ENCODE measurements at regions not wholly inside any gene's neighbourhood (a gene's known extent, or its start where the extent isn't known, plus 50 kb on each side); places are given as distances from the start of the nearest gene placed in this dataset.
"Not testable (repeated sequence)": the region's sequence is repeated elsewhere in the genome, so short reads cannot be mapped to it uniquely, and the experiment has no call there.

DNA sequence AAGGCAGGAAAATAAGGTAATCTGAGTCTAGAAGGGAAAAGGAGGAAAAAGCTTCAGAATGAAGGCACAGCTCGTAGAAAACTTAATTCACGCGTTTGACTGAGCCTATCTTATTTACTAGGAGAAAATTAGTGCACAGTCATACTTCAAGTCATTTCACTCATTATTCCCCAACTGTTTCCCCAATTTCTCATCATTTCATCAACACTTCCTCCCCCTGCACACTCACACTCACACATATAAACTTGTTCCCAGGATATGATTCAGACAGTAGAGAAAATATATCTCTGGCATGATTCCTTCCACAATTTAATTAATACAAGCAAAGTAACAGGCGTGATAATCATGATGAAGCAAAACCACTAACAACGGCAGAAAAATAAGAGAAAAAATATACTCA, 94.5 kb upstream of the F13A1 start:
- DNase-seq: no peak

GRCh38 chr6:6417475-6417874, 97.0 kb upstream of the F13A1 start:
- DNase-seq: no peak

- DNase-seq: no peak
These were observed 98.0 kb upstream of the F13A1 start for GRCh38 chr6:6418421-6418820.

- DNase-seq: no peak
These were observed 99.6 kb upstream of the F13A1 start for GRCh38 chr6:6420107-6420506.

- no peak for DNase-seq
These were observed 113.7 kb upstream of the F13A1 start for GRCh38 chr6:6434151-6434550.

- no peak for DNase-seq
These were observed 114.3 kb upstream of the F13A1 start for GRCh38 chr6:6434723-6435122.

- no peak for DNase-seq
These were observed 115.9 kb upstream of the F13A1 start for GRCh38 chr6:6436366-6436765.

DNA sequence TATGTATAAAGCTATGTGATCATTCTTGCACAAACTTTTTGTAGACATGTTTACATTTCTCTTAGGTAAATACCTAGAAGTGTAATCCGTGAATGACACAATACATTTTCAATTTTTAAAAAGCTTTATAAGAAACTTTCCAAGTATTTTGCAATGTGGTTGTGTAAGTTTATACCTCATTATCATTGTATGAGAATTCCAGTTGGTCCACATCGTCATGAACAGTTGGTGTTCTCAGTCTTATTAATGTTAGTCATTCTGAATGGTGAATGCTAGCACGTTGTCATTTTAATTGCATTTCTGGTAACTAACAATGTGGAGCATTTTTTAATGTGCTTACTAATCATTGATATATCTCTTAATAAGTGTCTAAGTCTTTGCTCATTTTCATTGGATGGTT, 116.5 kb upstream of the F13A1 start:
- no peak for DNase-seq

DNA sequence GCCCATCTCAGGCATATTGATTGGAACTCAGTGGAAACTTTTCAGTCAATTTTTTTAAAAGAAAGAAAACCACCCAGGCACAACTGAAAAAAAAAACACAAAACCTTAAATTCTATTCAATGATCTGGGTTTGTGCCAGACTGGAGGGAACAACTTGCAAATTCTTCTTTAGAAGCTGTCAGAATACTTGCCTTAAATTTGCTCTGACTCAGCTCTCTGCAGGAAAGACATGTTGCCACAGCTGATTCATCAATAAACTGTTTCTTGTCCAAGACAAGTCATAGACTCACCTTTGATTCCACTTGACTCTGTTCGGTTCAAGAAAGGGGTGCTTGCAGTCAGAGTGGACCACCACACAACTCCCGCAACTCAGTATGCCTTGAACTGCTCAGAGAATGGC, 117.8 kb upstream of the F13A1 start:
- DNase-seq: no peak

DNA sequence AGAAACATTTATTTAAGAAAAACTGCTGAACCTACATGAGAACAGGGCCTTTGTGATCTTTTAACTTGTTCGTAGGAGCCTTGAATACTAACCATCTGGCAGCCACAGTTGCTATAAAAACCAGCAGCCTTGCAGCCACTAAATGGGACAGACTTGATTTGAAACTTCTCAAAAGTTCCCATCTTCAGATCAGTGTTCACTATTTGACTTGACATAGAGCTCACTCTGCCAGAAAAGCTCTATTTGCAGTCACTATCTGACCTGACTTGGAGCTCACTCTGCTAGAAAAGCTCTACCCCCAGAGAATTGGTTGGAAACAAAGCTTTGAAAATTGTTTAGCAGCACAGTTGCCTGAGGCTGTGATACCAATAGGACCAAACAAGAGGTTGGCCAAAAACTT, 119.3 kb upstream of the F13A1 start:
- no peak for DNase-seq

- DNase-seq: no peak
These were observed 131.5 kb upstream of the F13A1 start for GRCh38 chr6:6452002-6452401.

DNA sequence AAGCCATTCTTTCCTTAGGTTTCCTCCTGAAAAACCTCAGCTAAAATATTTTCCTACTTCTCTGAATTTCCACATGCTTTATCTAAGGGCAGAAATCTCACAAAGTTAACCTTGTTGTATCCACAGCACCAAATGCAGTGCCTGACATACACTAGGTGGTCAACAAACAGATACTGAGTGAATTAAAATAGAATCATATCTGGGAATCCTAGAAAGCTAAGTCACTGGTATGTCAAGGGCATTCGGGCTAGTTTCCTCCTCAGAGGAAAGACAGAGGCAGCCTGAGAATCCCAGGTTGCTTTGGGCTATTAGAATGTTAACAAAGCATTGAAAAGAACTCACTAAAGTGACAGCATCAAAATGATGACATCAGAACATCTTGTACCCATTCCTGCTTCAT, 132.7 kb upstream of the F13A1 start:
- DNase-seq: no peak

DNA sequence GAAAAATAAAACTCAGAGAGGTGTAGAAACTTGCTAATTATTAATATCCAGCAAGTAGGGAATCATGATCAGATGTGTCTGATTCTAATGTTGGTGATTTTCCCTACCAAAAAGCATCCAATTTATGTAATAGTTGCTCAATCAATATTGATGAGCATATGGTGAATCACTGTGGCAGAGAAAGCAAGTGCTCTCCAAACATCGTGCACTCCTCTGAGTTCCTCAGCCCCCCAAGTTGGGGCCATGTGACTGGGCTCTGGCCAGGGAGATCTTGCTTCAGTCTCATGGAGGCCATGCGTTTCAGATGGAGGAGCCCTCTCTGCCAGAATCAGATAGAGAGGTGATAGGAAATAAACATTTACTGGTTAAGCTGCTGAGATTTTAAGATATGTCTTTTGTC, 133.2 kb upstream of the LY86 start:
- DNase-seq: no peak

DNA sequence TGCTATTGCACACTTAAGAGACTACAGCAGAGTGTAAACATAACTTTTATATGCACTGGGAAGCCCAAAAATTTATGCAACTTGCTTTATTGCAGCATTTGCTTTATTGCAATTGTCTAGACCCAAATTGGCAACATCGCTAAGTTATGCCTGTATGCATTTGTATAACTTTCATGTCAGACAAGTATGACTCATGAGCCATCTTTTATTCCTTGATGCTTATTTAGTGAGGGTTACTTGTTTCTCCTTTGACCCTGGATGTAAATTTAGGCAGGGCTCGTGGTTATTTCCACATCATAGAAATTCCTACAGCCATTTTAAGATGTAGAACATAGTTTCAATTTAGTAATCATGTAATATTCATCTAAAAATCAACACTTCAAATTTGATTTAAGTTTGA, 130.3 kb upstream of the LY86 start:
- no peak for DNase-seq

- DNase-seq: not testable (repeated sequence)
These were observed 128.6 kb upstream of the LY86 start for GRCh38 chr6:6459963-6460362.

GRCh38 chr6:6460416-6460815, 128.1 kb upstream of the LY86 start:
- DNase-seq: no peak

- DNase-seq: no peak
These were observed 127.4 kb upstream of the LY86 start for GRCh38 chr6:6461138-6461537.

- no peak for DNase-seq
These were observed 121.4 kb upstream of the LY86 start for GRCh38 chr6:6466967-6467761.

DNA sequence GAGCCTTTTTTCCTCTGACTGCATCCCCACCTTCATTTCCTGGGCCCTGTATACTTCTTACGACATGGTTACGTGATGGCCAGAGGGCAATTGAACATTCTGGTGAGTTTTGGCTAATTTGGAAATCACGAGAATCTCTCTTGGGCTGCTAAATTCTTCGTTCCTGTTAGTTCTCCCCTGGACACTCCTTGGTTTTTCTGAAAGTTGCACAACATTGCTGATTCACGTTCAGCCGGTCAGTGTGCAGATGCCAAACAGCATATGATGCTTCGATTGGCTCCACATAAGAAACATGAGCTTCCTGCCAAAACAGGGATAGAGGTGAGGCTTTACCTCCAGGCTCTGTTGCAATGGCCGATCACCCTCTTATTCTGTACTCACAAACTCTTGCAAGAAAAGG, 119.4 kb upstream of the LY86 start:
- DNase-seq: no peak

DNA sequence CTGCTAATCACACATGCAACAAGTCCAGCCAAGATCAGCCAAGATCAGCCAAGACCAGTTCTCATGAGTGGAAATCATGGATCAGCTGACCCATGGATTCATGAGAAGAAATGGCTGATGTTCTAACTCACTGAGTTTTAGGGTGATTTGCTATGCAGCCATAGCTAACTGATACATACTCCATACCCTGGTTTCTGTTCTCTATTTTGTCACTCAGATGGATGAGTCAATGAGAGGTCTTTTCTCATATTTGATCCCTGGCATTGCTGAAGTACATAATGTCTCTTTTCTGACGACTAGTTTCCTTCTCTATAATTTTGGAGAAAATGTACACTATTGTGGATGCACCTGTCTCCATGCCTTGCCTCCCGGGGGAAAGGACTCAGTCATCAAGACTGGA, 118.4 kb upstream of the LY86 start:
- DNase-seq: no peak

DNA sequence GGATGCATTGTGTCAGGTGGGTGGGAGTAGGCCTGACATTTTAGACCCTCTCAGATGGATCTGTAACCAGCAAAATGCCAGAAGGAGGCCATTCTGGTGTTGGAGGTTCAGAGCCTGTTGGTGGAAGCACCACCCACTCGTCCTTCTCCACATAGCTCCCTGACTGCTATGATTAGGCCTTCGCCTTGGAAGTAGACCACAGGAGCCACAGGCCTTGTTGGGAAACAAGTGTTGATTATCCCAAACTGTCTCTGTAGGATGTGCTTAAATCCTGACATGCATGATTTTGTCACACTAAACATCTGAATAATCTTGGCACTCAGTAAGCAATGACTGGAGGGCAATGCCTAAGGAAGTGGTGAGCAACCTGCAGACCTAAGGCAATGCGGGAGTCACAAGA, 117.2 kb upstream of the LY86 start:
- no peak for DNase-seq

DNA sequence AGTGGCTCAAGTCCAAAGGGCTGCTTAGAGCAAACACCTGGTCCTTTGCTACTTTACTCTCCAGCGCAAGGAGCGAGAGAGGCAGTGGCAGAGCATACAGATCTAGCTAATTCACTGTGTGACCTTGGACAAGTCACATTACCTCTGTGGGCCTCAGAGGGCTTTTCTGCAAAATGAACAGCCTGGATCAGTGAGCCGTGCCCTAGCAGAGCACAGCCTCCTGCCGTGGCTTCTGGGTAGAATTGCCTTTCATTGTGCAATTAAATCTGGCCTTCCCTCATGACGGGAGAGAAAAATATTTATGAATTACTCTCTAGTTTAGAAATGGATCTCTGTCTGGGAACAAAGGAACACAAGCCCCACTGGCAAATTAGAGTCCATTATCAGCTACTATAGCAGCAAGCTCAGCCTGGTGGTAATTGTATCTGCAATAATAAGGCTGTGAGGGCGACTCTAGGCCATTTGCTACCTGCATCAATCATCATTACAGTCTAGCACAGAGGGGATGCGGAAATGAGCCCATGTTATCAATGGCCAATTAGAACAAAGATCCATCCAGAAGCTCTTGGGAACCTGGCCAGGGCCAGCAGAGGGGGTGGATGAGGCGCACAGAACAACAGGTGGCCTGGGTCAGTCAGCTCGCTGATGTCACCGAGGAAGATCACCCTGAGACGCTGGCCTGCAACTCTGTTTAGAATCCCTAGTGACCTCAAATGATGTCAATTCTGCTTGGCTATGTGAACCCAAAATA, 114.2 kb upstream of the LY86 start:
- no peak for DNase-seq

DNA sequence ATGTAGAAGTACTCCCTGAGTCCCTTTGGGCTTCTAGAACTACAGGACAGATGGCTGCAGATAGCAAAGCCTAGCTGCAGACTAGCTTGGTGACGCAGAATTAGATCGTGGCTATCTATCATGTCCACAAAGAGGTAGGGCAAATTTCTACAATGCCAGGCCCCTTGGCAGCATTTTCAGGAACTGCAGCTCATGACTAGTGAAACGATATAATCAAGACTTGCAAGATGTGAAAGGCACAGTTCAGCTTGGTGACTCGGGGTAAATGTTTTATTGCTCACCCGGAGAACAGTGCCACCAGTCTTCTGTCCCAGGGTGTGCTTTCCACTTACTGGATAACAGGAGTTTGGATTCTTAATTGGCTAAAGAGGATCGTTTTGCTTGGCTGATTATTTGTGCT, 108.7 kb upstream of the LY86 start:
- no peak for DNase-seq

- no peak for DNase-seq
These were observed 106.3 kb upstream of the LY86 start for GRCh38 chr6:6482256-6482655.

GRCh38 chr6:6483168-6483567, 105.4 kb upstream of the LY86 start:
- no peak for DNase-seq

Data from activated CD4-positive, alpha-beta T cell treated with anti-CD3 and anti-CD28 coated beads, Interleukin-2, amount 50 U/mL, for 4 hours (primary cell).